GM12878 (cell line): ENCODE measurements at regions not wholly inside any gene's neighbourhood (a gene's known extent, or its start where the extent isn't known, plus 50 kb on each side); places are given as distances from the start of the nearest gene placed in this dataset.

Source experiments
- ATAC-seq: fragments of 200-7000 bp; cut with Tn5 transposase; 3 replicates; pipeline ENCODE4 v1.9.1; 2020; ENCODE audit warnings: mild to moderate bottlenecking, moderate library complexity
- BruUV-seq: library from RNA; stranded (reverse); fragments of 400-500 nt; replicated peaks from 2 replicates; lab custom pipeline; 2021; lab: Mats Ljungman, UMichigan
- CTCF ChIA-PET: fragments of 300-600 bp; sonication (Branson Sonifier 250); formaldehyde crosslinking; extraction: SDS; loops from one replicate; lab custom pipeline; 2021; ENCODE audit warnings: inconsistent platforms; lab: Yijun Ruan, JAX
- POLR2A ChIA-PET: fragments of 350-600 bp; formaldehyde crosslinking; extraction: SDS; loops from one replicate; lab custom pipeline; 2021; ENCODE audit warnings: inconsistent platforms; lab: Charles Lee
- RAD21 ChIA-PET: fragments of 300-600 bp; sonication (Branson Sonifier 250); formaldehyde crosslinking; loops from one replicate; lab custom pipeline; 2023; ENCODE audit warnings: antibody characterized with exemption; ENCODE audit not compliant: unreplicated experiment; lab: Charles Lee
- SMC1A ChIA-PET: fragments of 300-600 bp; sonication (Branson Sonifier 250); formaldehyde crosslinking; loops from one replicate; lab custom pipeline; 2023; ENCODE audit not compliant: unreplicated experiment, uncharacterized antibody; lab: Charles Lee
- DNase-seq: peaks from one replicate; pipeline ENCODE4 v3.0.0-alpha.2; 2011; ENCODE audit warnings: low read depth, low spot score
- FAIRE-seq: peaks from 3 replicates; lab custom pipeline; 2011; peaks lifted over from hg19 to GRCh38; lab: Jason Lieb, UNC
- H2AFZ ChIP-seq: 2 replicates; pipeline ENCODE4 v1.6.0; 2011; ENCODE audit warnings: low read depth, low read length, control low read depth; ENCODE audit not compliant: control insufficient read depth
- H3K27ac ChIP-seq: 2 replicates; pipeline ENCODE4 v1.5.1; 2011; ENCODE audit warnings: control low read depth; ENCODE audit not compliant: control insufficient read depth, insufficient read depth
- H3K27me3 ChIP-seq, 2 experiments: replicated peaks in 1 of 2; 2 replicates each; pipeline versions ENCODE4 v1.6.0 to v1.6.1; 2011; ENCODE audit warnings: low read length in 1 of 2; ENCODE audit not compliant: control insufficient read depth in 2 of 2, insufficient read depth in 2 of 2
- H3K36me3 ChIP-seq, 2 experiments: 2 replicates each; pipeline ENCODE4 v1.5.1; 2011; ENCODE audit warnings: low read length in 1 of 2; ENCODE audit not compliant: control insufficient read depth in 2 of 2, insufficient read depth in 2 of 2
- H3K4me1 ChIP-seq: 2 replicates; pipeline ENCODE4 v1.6.1; 2011; ENCODE audit warnings: mild to moderate bottlenecking, low read length, moderate library complexity, mixed read lengths; ENCODE audit not compliant: control insufficient read depth, insufficient read depth
- H3K4me2 ChIP-seq: 2 replicates; pipeline ENCODE4 v1.6.0; 2011; ENCODE audit warnings: control low read depth; ENCODE audit not compliant: control insufficient read depth, insufficient read depth
- H3K4me3 ChIP-seq: fragments of 200-600 bp; sonication (generic); 2 replicates; pipeline ENCODE4 v1.5.1; 2016
- H3K79me2 ChIP-seq: 2 replicates; pipeline ENCODE4 v1.6.0; 2011; ENCODE audit warnings: low read length; ENCODE audit not compliant: control insufficient read depth, insufficient read depth
- H3K9ac ChIP-seq: 2 replicates; pipeline ENCODE4 v1.8.0; 2011; ENCODE audit warnings: low read length, control low read depth, mixed read lengths; ENCODE audit not compliant: control insufficient read depth, insufficient read depth
- H3K9me3 ChIP-seq: replicated peaks from 3 replicates; pipeline ENCODE4 v1.5.1; 2011; ENCODE audit warnings: mild to moderate bottlenecking, low read length; ENCODE audit not compliant: control insufficient read depth, insufficient read depth
- H4K20me1 ChIP-seq: 2 replicates; pipeline ENCODE4 v1.6.0; 2011; ENCODE audit not compliant: control insufficient read depth, insufficient read depth
- ESRRA ChIP-seq: IDR thresholded peaks from 2 replicates; pipeline ENCODE4 v1.6.1; 2012; ENCODE audit warnings: mild to moderate bottlenecking, low read length, improper control_type of control experiment
- GABPA ChIP-seq: IDR thresholded peaks from 2 replicates; pipeline ENCODE4 v1.6.1; 2014; ENCODE audit warnings: antibody characterized with exemption, low read depth, mild to moderate bottlenecking, inconsistent platforms
- NR2C2 ChIP-seq: IDR thresholded peaks from 2 replicates; pipeline ENCODE4 v1.6.1; 2011; ENCODE audit warnings: borderline replicate concordance, low read depth; ENCODE audit not compliant: control insufficient read depth, insufficient read length
- RB1 ChIP-seq: fragments of 450-650 bp; formaldehyde crosslinking; IDR thresholded peaks from 2 replicates; pipeline ENCODE4 v1.6.1; 2017; ENCODE audit warnings: mild to moderate bottlenecking, borderline replicate concordance
- WGBS: methylation state at CpG from one replicate; pipeline ENCODE4 v1.1.6; 2016; ENCODE audit warnings: low lambda C conversion rate; ENCODE audit not compliant: insufficient replicate concordance, insufficient coverage; ENCODE audit errors: missing lambda C conversion rate; 5-methylcytosine and 5-hydroxymethylcytosine counted together
- in situ Hi-C: fragments of 300-500 bp; cut with MboI; formaldehyde crosslinking; loops from 9 replicates; pipeline ENCODE4 v1.14.3; 2018; ENCODE audit warnings: mixed read lengths
- intact Hi-C: fragments of 100-400 bp; cut with micrococcal nuclease; formaldehyde crosslinking; loops from one replicate; pipeline ENCODE4 v1.14.2; 2022; ENCODE audit not compliant: unreplicated experiment
- TF ChIP-seq, protein P1 (sequence below): IDR thresholded peaks from 2 replicates; pipeline ENCODE4 v1.6.1; 2012; ENCODE audit warnings: low read depth, low read length, improper control_type of control experiment

DNA sequence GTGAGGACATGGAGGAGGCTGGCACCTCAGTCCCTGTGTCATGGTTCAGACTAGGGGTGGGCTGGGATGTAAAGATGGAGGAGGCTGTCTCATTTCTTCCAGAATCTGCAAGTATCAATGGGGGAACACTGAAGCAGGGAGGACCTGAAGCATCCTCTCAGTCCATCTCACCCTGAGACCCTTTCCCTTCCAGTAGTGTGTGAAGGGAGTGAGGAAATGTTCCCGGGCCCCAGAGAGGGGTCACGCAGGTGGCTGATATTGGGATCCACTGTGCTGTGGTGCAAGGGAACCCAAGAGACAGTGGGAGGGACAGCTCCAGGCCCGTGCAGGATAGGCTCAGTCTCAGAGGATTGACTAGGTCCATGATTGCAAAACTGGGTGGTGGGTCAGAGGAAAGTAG, 72.2 kb upstream of the ADPGK start:
- H2AFZ ChIP-seq: no peak overlapping the region
- no peaks in the 10 kb centered on the region for H4K20me1 ChIP-seq
- ChIA-PET SMC1A (interaction anchor here (0.6 kb wide), 1 partner anchor 74 kb away, joined by 3 read pairs; no protein-coding TSS in a partner anchor), CTCF (interaction anchor here (0.6 kb wide), 1 partner anchor 453 kb away, joined by 3 read pairs; no protein-coding TSS in a partner anchor), POLR2A (no interaction called here), RAD21 (no interaction called here)
- H3K4me1 ChIP-seq: no peaks in the 10 kb centered on the region
- intact Hi-C loops (no loop called here), in situ Hi-C loops (no loop called here)
- no peak overlapping the region for H3K4me2 ChIP-seq
- FAIRE-seq (no peak), ATAC-seq (no peak), DNase-seq (no peak)
- BruUV-seq: no TSS peak
- no peak overlapping the region for H3K9ac ChIP-seq
- H3K9me3 ChIP-seq: no peaks in the 10 kb centered on the region
- no peak overlapping the region for H3K4me3 ChIP-seq
- H3K27me3 ChIP-seq: no peaks in the 10 kb centered on the region
- no peak overlapping the region for H3K27ac ChIP-seq
- TF ChIP-seq ESRRA (no peak), GABPA (no peak), RB1 (no peak)
- TF ChIP-seq, protein P1, sequence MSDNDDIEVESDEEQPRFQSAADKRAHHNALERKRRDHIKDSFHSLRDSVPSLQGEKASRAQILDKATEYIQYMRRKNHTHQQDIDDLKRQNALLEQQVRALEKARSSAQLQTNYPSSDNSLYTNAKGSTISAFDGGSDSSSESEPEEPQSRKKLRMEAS: no peak
- no peaks in the 10 kb centered on the region for H3K79me2 ChIP-seq
- H3K36me3 ChIP-seq: no peaks in the 10 kb centered on the region
- WGBS: 19% methylated on average over 3 of the region's 3 CpGs

DNA sequence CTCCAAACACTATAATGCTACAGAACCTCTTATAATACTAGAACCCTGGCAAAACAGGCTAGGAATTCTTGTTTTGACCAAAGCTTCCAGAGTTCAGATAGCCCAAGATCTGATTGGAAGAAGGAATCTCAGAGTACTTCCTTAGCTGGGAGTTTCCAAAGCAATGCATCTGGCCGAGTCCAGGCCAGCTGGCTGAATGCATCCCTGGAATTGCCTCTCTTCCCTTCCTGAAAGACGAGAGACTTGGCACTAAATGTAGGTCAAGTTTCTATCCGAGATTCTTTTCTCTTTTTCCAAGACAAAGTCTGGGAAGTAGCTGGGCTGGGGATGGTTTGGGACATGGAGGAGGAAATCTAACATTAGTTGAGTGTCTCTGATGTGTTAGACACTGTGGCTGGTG, 68.7 kb upstream of the ADPGK start:
- H3K4me3 ChIP-seq: no peak overlapping the region
- H3K4me2 ChIP-seq: no peak overlapping the region
- H3K79me2 ChIP-seq: no peaks in the 10 kb centered on the region
- CTCF ChIA-PET: interaction anchor here (1.0 kb wide), 1 partner anchor 12 kb away, joined by 3 read pairs; no protein-coding TSS in a partner anchor
- no peak for ATAC-seq
- DNase-seq: no peak
- H3K9me3 ChIP-seq: no peaks in the 10 kb centered on the region
- SMC1A ChIA-PET: no interaction called here
- in situ Hi-C loops: no loop called here
- BruUV-seq: no TSS peak
- POLR2A ChIA-PET: no interaction called here
- no peaks in the 10 kb centered on the region for H3K4me1 ChIP-seq
- no peaks in the 10 kb centered on the region for H4K20me1 ChIP-seq
- H3K27ac ChIP-seq: no peak overlapping the region
- 2% methylated on average over 3 of the region's 3 CpGs for WGBS
- no peak for FAIRE-seq
- H3K36me3 ChIP-seq: no peaks in the 10 kb centered on the region
- intact Hi-C loops: no loop called here
- TF ChIP-seq NR2C2: no peak
- H2AFZ ChIP-seq: no peak overlapping the region
- RAD21 ChIA-PET: no interaction called here
- no peaks in the 10 kb centered on the region for H3K27me3 ChIP-seq
- no peak overlapping the region for H3K9ac ChIP-seq
